H1 (cell line): ENCODE measurements at regions not wholly inside any gene's neighbourhood (a gene's known extent, or its start where the extent isn't known, plus 50 kb on each side); places are given as distances from the start of the nearest gene placed in this dataset.

Experiments used
- CTCF ChIA-PET: fragments of 300-600 bp; sonication (Branson Sonifier 250); formaldehyde crosslinking; loops from one replicate; lab custom pipeline; 2021; ENCODE audit not compliant: partially characterized antibody; lab: Charles Lee
- POLR2A ChIA-PET: fragments of 300-600 bp; sonication (Branson Sonifier 250); formaldehyde crosslinking; loops from one replicate; lab custom pipeline; 2021; ENCODE audit warnings: inconsistent platforms; ENCODE audit not compliant: partially characterized antibody; lab: Charles Lee
- DNase-seq, 2 experiments: peaks; one replicate each; pipeline versions ENCODE4 v3.0.0 to v3.0.0-alpha.2; 2010 to 2022; ENCODE audit warnings: low spot score in 2 of 2, low read depth in 1 of 2, mixed read lengths in 1 of 2
- FAIRE-seq: peaks from 2 replicates; lab custom pipeline; 2011; peaks lifted over from hg19 to GRCh38; lab: Jason Lieb, UNC
- H2AFZ ChIP-seq: 2 replicates; pipeline ENCODE4 v1.8.1; 2012; ENCODE audit warnings: low read length, inconsistent platforms
- H2AK5ac ChIP-seq: 2 replicates; pipeline ENCODE4 v1.6.1; 2013; ENCODE audit warnings: low read depth, low read length
- H2BK120ac ChIP-seq: replicated peaks from 2 replicates; pipeline ENCODE3; 2013; ENCODE audit warnings: low read depth, low read length, inconsistent platforms
- H2BK12ac ChIP-seq: 2 replicates; pipeline ENCODE4 v1.6.1; 2013; ENCODE audit warnings: low read depth, low read length
- H2BK15ac ChIP-seq: 2 replicates; pipeline ENCODE4 v1.6.1; 2013; ENCODE audit warnings: low read length
- H2BK20ac ChIP-seq: 2 replicates; pipeline ENCODE4 v1.6.1; 2013; ENCODE audit warnings: low read length
- H2BK5ac ChIP-seq: 2 replicates; pipeline ENCODE4 v1.6.1; 2013; ENCODE audit warnings: low read depth, low read length
- H3K14ac ChIP-seq: 2 replicates; pipeline ENCODE4 v1.6.1; 2013; ENCODE audit warnings: inconsistent platforms; ENCODE audit not compliant: insufficient read length
- H3K18ac ChIP-seq: 2 replicates; pipeline ENCODE4 v1.6.1; 2013; ENCODE audit warnings: low read length; ENCODE audit errors: extremely low read depth
- H3K23ac ChIP-seq: 2 replicates; pipeline ENCODE4 v1.6.1; 2013; ENCODE audit warnings: inconsistent platforms; ENCODE audit not compliant: insufficient read length
- H3K23me2 ChIP-seq: 2 replicates; pipeline ENCODE4 v1.6.1; 2013; ENCODE audit warnings: low read depth, low read length
- H3K27ac ChIP-seq: 2 replicates; pipeline ENCODE4 v1.6.1; 2011; ENCODE audit warnings: low read depth, low read length, inconsistent platforms
- H3K27me3 ChIP-seq, 4 experiments: replicated peaks in 1 of 4; 1 replicate in 1 of 4; 2 replicates in 3 of 4; pipeline versions ENCODE4 v1.6.1 to v1.8.1; 2011 to 2013; ENCODE audit warnings: low read length in 3 of 4, mild to moderate bottlenecking in 3 of 4, inconsistent platforms in 2 of 4, mixed read lengths in 2 of 4, moderate library complexity in 1 of 4; ENCODE audit not compliant: control insufficient read depth in 3 of 4, insufficient read depth in 3 of 4; ENCODE audit errors: extremely low read depth in 1 of 4
- H3K36me3 ChIP-seq, 4 experiments: 2 replicates each; pipeline versions ENCODE4 v1.6.1 to v1.8.1; 2011 to 2013; ENCODE audit warnings: mild to moderate bottlenecking in 4 of 4, low read length in 3 of 4, moderate library complexity in 2 of 4, control low read depth in 1 of 4, inconsistent platforms in 1 of 4; ENCODE audit not compliant: insufficient read depth in 4 of 4, control insufficient read depth in 2 of 4
- H3K4ac ChIP-seq: replicated peaks from 2 replicates; pipeline ENCODE3; 2013; ENCODE audit warnings: low read length, low read depth, mixed read lengths, inconsistent platforms; ENCODE audit not compliant: insufficient read length
- H3K4me1 ChIP-seq, 4 experiments: replicated peaks in 1 of 4; 1 replicate in 1 of 4; 2 replicates in 3 of 4; pipeline versions ENCODE4 v1.6.1 to v1.8.1; 2011 to 2013; ENCODE audit warnings: low read length in 3 of 4, inconsistent platforms in 2 of 4, mixed read lengths in 1 of 4; ENCODE audit not compliant: insufficient read depth in 4 of 4, control insufficient read depth in 3 of 4
- H3K4me2 ChIP-seq, 2 experiments: 2 replicates each; pipeline versions ENCODE4 v1.6.1 to v1.8.1; 2011 to 2013; ENCODE audit warnings: low read depth in 2 of 2, low read length in 2 of 2, control low read depth in 1 of 2, inconsistent platforms in 1 of 2, mild to moderate bottlenecking in 1 of 2; ENCODE audit not compliant: insufficient read depth in 1 of 2
- H3K4me3 ChIP-seq, 4 experiments: fragments of 200-600, 300-600 bp in 1 of 4; sonication (generic), shearing (Covaris generic), sonication (Bioruptor Twin) in 1 of 4; 2 replicates each; pipeline versions ENCODE4 v1.5.1 to v1.8.1; 2011 to 2016; ENCODE audit warnings: low read length in 4 of 4, low read depth in 3 of 4, control low read depth in 2 of 4, inconsistent platforms in 2 of 4, mild to moderate bottlenecking in 2 of 4, mixed read lengths in 1 of 4, moderate library complexity in 1 of 4; ENCODE audit not compliant: insufficient read depth in 2 of 4; ENCODE audit errors: extremely low read depth in 1 of 4
- H3K56ac ChIP-seq: replicated peaks from 2 replicates; pipeline ENCODE3; 2013; ENCODE audit warnings: low read depth, mild to moderate bottlenecking, mixed read lengths, low read length, inconsistent platforms; ENCODE audit not compliant: insufficient read length
- H3K79me1 ChIP-seq: 2 replicates; pipeline ENCODE4 v1.6.1; 2013; ENCODE audit warnings: low read depth, low read length, control low read depth
- H3K79me2 ChIP-seq, 2 experiments: 2 replicates each; pipeline versions ENCODE4 v1.6.1 to v1.8.1; 2012 to 2013; ENCODE audit warnings: low read length in 2 of 2, mild to moderate bottlenecking in 2 of 2, inconsistent platforms in 1 of 2; ENCODE audit not compliant: insufficient read depth in 2 of 2, control insufficient read depth in 1 of 2
- H3K9ac ChIP-seq, 4 experiments: replicated peaks in 1 of 4; 1 replicate in 1 of 4; 2 replicates in 3 of 4; pipeline versions ENCODE4 v1.6.1 to v1.8.1; 2011 to 2013; ENCODE audit warnings: low read depth in 3 of 4, low read length in 3 of 4, control low read depth in 2 of 4, mild to moderate bottlenecking in 2 of 4, moderate library complexity in 2 of 4, inconsistent platforms in 1 of 4; ENCODE audit errors: extremely low read depth in 1 of 4
- H3K9me3 ChIP-seq, 2 experiments: 2 replicates each; pipeline versions ENCODE4 v1.6.1 to v1.8.1; 2012 to 2013; ENCODE audit warnings: mild to moderate bottlenecking in 2 of 2, moderate library complexity in 2 of 2, control low read depth in 1 of 2, inconsistent platforms in 1 of 2, low read depth in 1 of 2, low read length in 1 of 2, mixed read lengths in 1 of 2; ENCODE audit not compliant: insufficient read depth in 2 of 2
- H4K20me1 ChIP-seq, 2 experiments: replicated peaks in 1 of 2; 2 replicates each; pipeline versions ENCODE3 to v1.8.1; 2011 to 2013; ENCODE audit warnings: inconsistent platforms in 2 of 2, low read length in 2 of 2, mild to moderate bottlenecking in 1 of 2; ENCODE audit not compliant: insufficient read depth in 2 of 2, control insufficient read depth in 1 of 2
- H4K5ac ChIP-seq: 2 replicates; pipeline ENCODE4 v1.6.1; 2013; ENCODE audit warnings: low read length, low read depth, mixed read lengths, inconsistent platforms; ENCODE audit not compliant: insufficient read length
- H4K8ac ChIP-seq: 2 replicates; pipeline ENCODE4 v1.8.0; 2013; ENCODE audit warnings: mild to moderate bottlenecking, moderate library complexity, low read length, inconsistent platforms; ENCODE audit not compliant: insufficient read depth; ENCODE audit errors: extremely low read depth
- H4K91ac ChIP-seq: replicated peaks from 2 replicates; pipeline ENCODE3; 2013; ENCODE audit warnings: low read length, mixed read lengths, inconsistent platforms; ENCODE audit not compliant: insufficient read length
- EP300 ChIP-seq, 2 experiments: IDR thresholded peaks; 1 replicate in 1 of 2; 2 replicates in 1 of 2; pipeline ENCODE4 v1.6.1; 2011 to 2012; ENCODE audit warnings: low read depth in 2 of 2, low read length in 2 of 2, mild to moderate bottlenecking in 2 of 2, borderline replicate concordance in 1 of 2, inconsistent platforms in 1 of 2, moderate library complexity in 1 of 2
- KDM1A ChIP-seq: fragments of 200-600, 300-600 bp; sonication (generic); IDR thresholded peaks from 2 replicates; pipeline ENCODE4 v1.7.1; 2016; ENCODE audit warnings: mild to moderate bottlenecking, low read length, borderline replicate concordance
- KDM5A ChIP-seq: fragments of 200-600 bp; IDR thresholded peaks from 2 replicates; pipeline ENCODE4 v1.7.1; 2012; ENCODE audit warnings: mild to moderate bottlenecking, low read length, inconsistent platforms, mixed read lengths
- NANOG ChIP-seq: IDR thresholded peaks from 2 replicates; pipeline ENCODE4 v1.6.1; 2011; ENCODE audit warnings: low read length, low read depth, mild to moderate bottlenecking, inconsistent platforms; ENCODE audit not compliant: insufficient read depth, poor library complexity, severe bottlenecking
- SUZ12 ChIP-seq: fragments of 200-600 bp; sonication (generic); IDR thresholded peaks from 2 replicates; pipeline ENCODE4 v1.6.1; 2012; ENCODE audit warnings: mild to moderate bottlenecking, inconsistent platforms, low read length, moderate library complexity, mixed read lengths
- TAF7 ChIP-seq: optimal IDR thresholded peaks from 2 replicates; pipeline ENCODE3; 2011; ENCODE audit warnings: low read depth, mild to moderate bottlenecking, inconsistent platforms, low read length, moderate library complexity, borderline replicate concordance
- TEAD4 ChIP-seq: IDR thresholded peaks from 2 replicates; pipeline ENCODE4 v1.6.1; 2012; ENCODE audit warnings: low read depth, low read length, inconsistent platforms, mixed read lengths
- WGBS, 2 experiments: shearing (Covaris generic) in 1 of 2; methylation state at CpG; one replicate each; pipeline versions ENCODE4 v1.1.6 to v1.1.7; 2013 to 2015; ENCODE audit warnings: low lambda C conversion rate in 2 of 2, mixed read lengths in 2 of 2, inconsistent platforms in 1 of 2, low coverage in 1 of 2, missing lambda C conversion rate in 1 of 2; ENCODE audit not compliant: insufficient replicate concordance in 2 of 2, insufficient coverage in 1 of 2, insufficient read length in 1 of 2; ENCODE audit errors: extremely low coverage in 1 of 2, missing lambda C conversion rate in 1 of 2; 5-methylcytosine and 5-hydroxymethylcytosine counted together

- Histone ChIP-seq H2BK5ac (no peak overlapping the region), H4K5ac (no peak overlapping the region), H3K23ac (no peak overlapping the region), H2BK120ac (no peak overlapping the region), H3K23me2 (peaks cover 4% of the 10 kb centered on the region; the same call in 1 of the 2 replicates), H3K56ac (no peak overlapping the region), H3K4me2 (no peak overlapping the region), H2BK12ac (no peak overlapping the region), H3K27me3 (no peaks in the 10 kb centered on the region), H4K8ac (no peak overlapping the region), H3K4ac (no peak overlapping the region), H3K36me3 (no peaks in the 10 kb centered on the region), H2AK5ac (no peak overlapping the region), H3K9ac (no peak overlapping the region), H2AFZ (no peak overlapping the region), H3K9me3 (no peaks in the 10 kb centered on the region), H2BK20ac (no peak overlapping the region), H3K27ac (no peak overlapping the region), H4K20me1 (no peaks in the 10 kb centered on the region), H3K4me3 (no peak overlapping the region), H3K4me1 (no peaks in the 10 kb centered on the region), H3K79me1 (no peaks in the 10 kb centered on the region), H2BK15ac (no peak overlapping the region), H4K91ac (no peak overlapping the region), H3K14ac (no peak overlapping the region), H3K79me2 (no peaks in the 10 kb centered on the region), H3K18ac (no peak overlapping the region)
- DNase-seq (peak in 1 of 2 experiments; percentile 27), FAIRE-seq (no peak)
- WGBS, 2 experiments: 87% methylated on average over 8 of the region's 8 CpGs; no CpG with 5 or more reads in 1 of the 2 experiments
- CTCF ChIA-PET: interaction anchor here (1.3 to 2.1 kb wide), 7 partner anchors 8 to 49 kb away, joined by 3 to 13 read pairs (median 4); no protein-coding TSS in a partner anchor
- no peak for TF ChIP-seq KDM5A
- no peak for TF ChIP-seq SUZ12
- TF ChIP-seq EP300 (IDR thresholded peaks at IDR 0.05; ENCODE audit: borderline replicate concordance in 1 of 2, low read depth in 2 of 2, low read length in 2 of 2): no peak
- no peak for TF ChIP-seq TEAD4
- TF ChIP-seq NANOG: no peak
- TF ChIP-seq TAF7: no peak
- no peak for TF ChIP-seq KDM1A
- POLR2A ChIA-PET: no interaction called here
Observed at GRCh38 chr1:30331415-30332065, 391.8 kb downstream of the MATN1 start.
